Activated B cell treated with CpG ODN at 0.5 μM for 24 hours (primary cell): ENCODE measurements at regions not wholly inside any gene's neighbourhood (a gene's known extent, or its start where the extent isn't known, plus 50 kb on each side); places are given as distances from the start of the nearest gene placed in this dataset.

Experiments used
- ATAC-seq: fragments of 200-7000 bp; cut with Tn5 transposase; one replicate; pipeline ENCODE4 v1.10.0; 2021; ENCODE audit warnings: low read depth, mild to moderate bottlenecking, moderate library complexity
- CTCF ChIA-PET: fragments of 350-600 bp; sonication (Branson Sonifier 250); formaldehyde crosslinking; loops from one replicate; lab custom pipeline; 2021; ENCODE audit warnings: antibody characterized with exemption; lab: Charles Lee
- POLR2A ChIA-PET: fragments of 350-600 bp; sonication (Branson Sonifier 250); formaldehyde crosslinking; loops from one replicate; lab custom pipeline; 2021; ENCODE audit warnings: antibody characterized with exemption; lab: Charles Lee
- DNase-seq: peaks from one replicate; pipeline ENCODE4 v3.0.0; 2022
- H3K27ac Mint-ChIP-seq: one replicate; pipeline ENCODE4 v1.8.0; 2020; ENCODE audit warnings: mixed read lengths
- H3K27me3 Mint-ChIP-seq: one replicate; pipeline ENCODE4 v1.8.0; 2021; ENCODE audit warnings: mixed read lengths
- H3K36me3 Mint-ChIP-seq: one replicate; pipeline ENCODE4 v1.8.0; 2021; ENCODE audit warnings: low read depth, mixed read lengths
- H3K4me1 Mint-ChIP-seq: one replicate; pipeline ENCODE4 v1.8.0; 2021; ENCODE audit warnings: mixed read lengths
- H3K4me3 Mint-ChIP-seq: one replicate; pipeline ENCODE4 v1.8.0; 2020; ENCODE audit warnings: mild to moderate bottlenecking, mixed read lengths
- H3K9me3 Mint-ChIP-seq: one replicate; pipeline ENCODE4 v1.8.0; 2020; ENCODE audit warnings: mixed read lengths
- CTCF ChIP-seq: fragments of 200-600 bp; IDR thresholded peaks from one replicate; pipeline ENCODE4 v1.8.0; 2022; ENCODE audit warnings: antibody characterized with exemption, mild to moderate bottlenecking
- intact Hi-C: fragments of 100-400 bp; cut with micrococcal nuclease; formaldehyde crosslinking; loops from one replicate; pipeline ENCODE4 v1.15.1; 2024

DNA sequence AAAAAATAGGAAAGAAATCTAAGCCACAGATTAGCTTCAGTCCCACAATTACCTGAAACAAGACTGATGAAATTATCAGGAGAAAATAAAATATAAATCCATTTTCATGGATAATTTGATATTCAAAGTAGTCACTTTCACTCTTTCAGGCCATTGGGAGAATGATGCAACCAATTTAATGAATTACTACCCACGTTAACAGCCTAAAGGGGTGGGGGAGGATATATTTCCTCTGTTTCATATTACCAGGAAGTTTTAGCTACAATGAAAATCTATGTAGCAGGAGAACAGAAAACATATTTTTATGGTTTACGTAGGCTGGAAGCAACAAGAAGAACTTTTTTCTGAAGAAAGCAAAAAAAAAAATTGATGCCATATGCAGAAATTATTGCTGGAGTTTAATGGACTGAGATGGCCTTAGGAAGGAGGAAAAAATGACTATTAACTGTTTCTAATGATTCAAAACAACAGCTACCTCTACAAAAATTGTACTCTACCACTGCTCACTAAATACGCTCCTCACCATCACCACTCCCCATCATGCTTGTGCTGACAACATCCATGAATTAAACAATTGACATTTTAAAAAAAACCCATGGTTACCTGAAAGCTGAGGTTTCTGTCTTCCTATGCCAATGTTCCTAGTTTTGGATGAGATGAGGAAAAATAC, 100.9 kb downstream of the CXXC4 start:
- H3K36me3 Mint-ChIP-seq: no peaks in the 10 kb centered on the region
- POLR2A ChIA-PET: no interaction called here
- intact Hi-C loops: no loop called here
- TF ChIP-seq CTCF: no peak
- CTCF ChIA-PET: no interaction called here
- ATAC-seq (no peak), DNase-seq (no peak)
- no peak overlapping the region for H3K4me3 Mint-ChIP-seq
- H3K27me3 Mint-ChIP-seq: no peaks in the 10 kb centered on the region
- H3K4me1 Mint-ChIP-seq: no peaks in the 10 kb centered on the region
- no peak overlapping the region for H3K27ac Mint-ChIP-seq
- H3K9me3 Mint-ChIP-seq: no peaks in the 10 kb centered on the region

DNA sequence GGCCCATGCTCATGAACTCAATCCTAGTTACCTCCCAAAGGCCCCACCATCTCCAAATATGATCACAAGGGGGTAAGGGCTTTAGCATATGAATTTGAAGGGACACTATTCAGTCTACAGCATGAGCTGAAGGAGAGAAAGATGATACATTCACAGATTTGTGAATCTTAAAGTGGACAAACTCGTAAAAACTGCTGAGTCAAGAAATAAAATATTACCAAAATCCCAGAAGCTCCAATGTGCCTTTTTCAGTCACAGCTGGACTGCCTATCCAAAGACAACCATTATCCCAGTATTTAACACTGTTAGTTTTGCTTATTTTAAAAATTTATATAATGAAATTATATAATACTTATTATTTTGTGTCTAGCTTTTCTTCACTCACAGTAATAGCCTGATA, 109.0 kb downstream of the CXXC4 start:
- intact Hi-C loops: no loop called here
- Mint-ChIP-seq H3K4me3 (no peak overlapping the region), H3K36me3 (no peaks in the 10 kb centered on the region), H3K4me1 (no peaks in the 10 kb centered on the region), H3K9me3 (peaks cover 4% of the 10 kb centered on the region), H3K27me3 (no peaks in the 10 kb centered on the region), H3K27ac (no peak overlapping the region)
- no peak for TF ChIP-seq CTCF
- CTCF ChIA-PET: no interaction called here
- ATAC-seq (no peak), DNase-seq (no peak)
- POLR2A ChIA-PET: no interaction called here

- no peaks in the 10 kb centered on the region for H3K36me3 Mint-ChIP-seq
- no peak overlapping the region for H3K27ac Mint-ChIP-seq
- no peaks in the 10 kb centered on the region for H3K4me1 Mint-ChIP-seq
- ChIA-PET POLR2A (no interaction called here), CTCF (no interaction called here)
- ATAC-seq (no peak), DNase-seq (no peak)
- intact Hi-C loops: no loop called here
- H3K4me3 Mint-ChIP-seq: no peak overlapping the region
- H3K27me3 Mint-ChIP-seq: no peaks in the 10 kb centered on the region
- peaks cover 7% of the 10 kb centered on the region for H3K9me3 Mint-ChIP-seq
- no peak for TF ChIP-seq CTCF
These were observed 111.7 kb downstream of the CXXC4 start for GRCh38 chr4:104382961-104383360.

- H3K27me3 Mint-ChIP-seq: no peaks in the 10 kb centered on the region
- ChIA-PET POLR2A (no interaction called here), CTCF (no interaction called here)
- no peak for DNase-seq
- H3K36me3 Mint-ChIP-seq: no peaks in the 10 kb centered on the region
- intact Hi-C loops: no loop called here
- peaks cover 7% of the 10 kb centered on the region for H3K9me3 Mint-ChIP-seq
- no peak overlapping the region for H3K4me3 Mint-ChIP-seq
- H3K4me1 Mint-ChIP-seq: no peaks in the 10 kb centered on the region
- no peak overlapping the region for H3K27ac Mint-ChIP-seq
- no peak for ATAC-seq
- TF ChIP-seq CTCF: no peak
These were observed 113.0 kb downstream of the CXXC4 start for GRCh38 chr4:104381729-104382128.

- DNase-seq (no peak), ATAC-seq (no peak)
- no peak for TF ChIP-seq CTCF
- Mint-ChIP-seq H3K27me3 (no peaks in the 10 kb centered on the region), H3K36me3 (no peaks in the 10 kb centered on the region), H3K4me3 (no peak overlapping the region), H3K4me1 (no peaks in the 10 kb centered on the region), H3K27ac (no peak overlapping the region), H3K9me3 (peaks cover 2% of the 10 kb centered on the region)
- ChIA-PET POLR2A (no interaction called here), CTCF (no interaction called here)
- intact Hi-C loops: no loop called here
These were observed 129.1 kb downstream of the CXXC4 start for GRCh38 chr4:104365618-104366017.
